ENCODE measurements at regions not wholly inside any gene's neighbourhood (a gene's known extent, or its start where the extent isn't known, plus 50 kb on each side); places are given as distances from the start of the nearest gene placed in this dataset.

GRCh38 chr15:24763891-24764290 is 88.3 kb downstream of the NPAP1 start:
- Histone ChIP-seq H2BK5ac (ENCODE audit: insufficient read length, low read length) (no peak overlapping the region), H2AFZ (ENCODE audit: low read length) (no peak overlapping the region), H3K23ac (ENCODE audit: insufficient read length, low read depth, low read length) (no peak overlapping the region), H4K20me1 (ENCODE audit: control insufficient read depth, insufficient read depth, insufficient read length) (no peaks in the 10 kb centered on the region), H3K79me1 (ENCODE audit: insufficient read depth, low read depth, low read length, poor library complexity, severe bottlenecking) (no peaks in the 10 kb centered on the region), H3K56ac (ENCODE audit: insufficient read length, low read depth, low read length) (no peak overlapping the region), H3K18ac (ENCODE audit: insufficient read length, low read depth, low read length) (no peak overlapping the region), H2BK120ac (ENCODE audit: low read depth, low read length, poor library complexity, severe bottlenecking) (no peak overlapping the region), H2BK20ac (ENCODE audit: low read depth, low read length, poor library complexity, severe bottlenecking) (no peak overlapping the region), H4K91ac (ENCODE audit: insufficient read length, low read depth, low read length) (no peak overlapping the region), H3K79me2 (ENCODE audit: insufficient read depth, low read length) (no peaks in the 10 kb centered on the region), H4K8ac (replicated peaks; ENCODE audit: insufficient read length, low read depth, low read length) (no peak overlapping the region), H2BK15ac (ENCODE audit: low read depth, low read length) (no peak overlapping the region), H4K5ac (ENCODE audit: insufficient read length, low read depth, low read length) (no peak overlapping the region), H3K27me3 (ENCODE audit: insufficient read depth, low read length) (no peaks in the 10 kb centered on the region), H3K23me2 (ENCODE audit: insufficient read length, low read depth, low read length, poor library complexity, severe bottlenecking) (no peaks in the 10 kb centered on the region), H3K4me1 (ENCODE audit: insufficient read depth, low read length) (no peaks in the 10 kb centered on the region), H3K4ac (ENCODE audit: low read depth, low read length) (no peak overlapping the region), H3K9ac (ENCODE audit: extremely low read depth, insufficient read length, low read length) (no peak overlapping the region), H3K9me3 (ENCODE audit: control insufficient read depth, low read depth, low read length) (peaks cover 7% of the 10 kb centered on the region), H2BK12ac (ENCODE audit: insufficient read length, low read depth, low read length) (no peak overlapping the region), H3K4me2 (ENCODE audit: insufficient read depth, insufficient read length, low read length) (no peak overlapping the region), H3K27ac (ENCODE audit: insufficient read length, low read depth, low read length) (no peak overlapping the region), H3T11ph (ENCODE audit: low read length) (no peak overlapping the region), H2AK5ac (ENCODE audit: insufficient read length, low read length) (no peak overlapping the region), H3K14ac (ENCODE audit: insufficient read depth, low read length) (no peak overlapping the region)
- no peak overlapping the region for H3K4me3 Mint-ChIP-seq
- H3K27me3 Mint-ChIP-seq (ENCODE audit: low read depth): no peaks in the 10 kb centered on the region; the same call in 1 of the 2 replicates
- H3K36me3 Mint-ChIP-seq (ENCODE audit: insufficient read depth in 1 of 3, low read depth in 3 of 3): peaks cover 0 to 2% (median 0%) of the 10 kb centered on the region in 3 experiments; a peak in 1 of 7 replicates
- peak overlapping the region in 1 of 3 experiments; percentile 87; a peak in 3 of 7 replicates for H3K27ac Mint-ChIP-seq
- DNase-seq: no peak
- no CpG with 5 or more reads among the region's 4 CpGs for WGBS (ENCODE audit: extremely low coverage, insufficient read length, low lambda C conversion rate)
- H3K4me1 Mint-ChIP-seq: peaks cover 22 to 36% of the 10 kb centered on the region in 2 experiments
- H3K9me3 Mint-ChIP-seq: peaks cover 43 to 67% of the 10 kb centered on the region in 2 experiments
- no peak for TF ChIP-seq CTCF (conservative IDR thresholded peaks at IDR 0.05)

Data from H9 (cell line).